ENCODE measurements at regions not wholly inside any gene's neighbourhood (a gene's known extent, or its start where the extent isn't known, plus 50 kb on each side); places are given as distances from the start of the nearest gene placed in this dataset.
"Not testable (repeated sequence)": the region's sequence is repeated elsewhere in the genome, so short reads cannot be mapped to it uniquely, and the experiment has no call there.

DNA sequence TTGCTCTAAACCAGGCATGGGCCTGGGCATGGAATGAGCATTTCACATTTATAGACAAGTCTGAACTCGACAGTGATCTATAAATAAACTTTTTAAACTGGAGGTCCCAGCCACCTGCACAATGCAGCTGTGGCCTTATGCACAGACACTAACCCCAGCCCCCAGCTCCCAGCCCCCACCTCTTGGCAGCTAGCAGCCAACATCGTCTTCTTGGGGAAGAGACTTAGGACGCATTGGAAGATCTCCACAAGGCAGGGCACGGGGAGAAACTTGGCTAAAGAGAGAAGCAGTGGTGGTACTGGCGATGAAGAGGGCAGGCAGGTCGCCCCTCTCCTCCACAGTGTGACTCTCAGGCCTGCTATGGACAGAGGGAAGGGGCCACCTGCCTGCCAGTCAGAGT is 213.2 kb downstream of the ANAPC1 start:
- Mint-ChIP-seq H3K4me3 (no peak overlapping the region), H3K27me3 (peaks cover 0 to 13% (median 3%) of the 10 kb centered on the region in 5 donors), H3K4me1 (peaks cover 0 to 7% (median 0%) of the 10 kb centered on the region in 7 donors), H3K36me3 (peaks cover 0 to 4% (median 0%) of the 10 kb centered on the region in 5 donors), H3K27ac (no peak overlapping the region), H3K9me3 (peaks cover 0 to 2% (median 0%) of the 10 kb centered on the region in 11 donors)
- Histone ChIP-seq H3K4me1 (ENCODE audit: control insufficient read depth in 2 of 2, insufficient read depth in 2 of 2, low read length in 2 of 2) (no peaks in the 10 kb centered on the region), H3K4me3 (ENCODE audit: low read length) (no peak overlapping the region), H3K27me3 (ENCODE audit: control insufficient read depth in 2 of 2, insufficient read depth in 2 of 2, low read length in 2 of 2) (no peaks in the 10 kb centered on the region), H3K27ac (ENCODE audit: low read depth, low read length) (no peak overlapping the region), H3K9me3 (ENCODE audit: control insufficient read depth in 2 of 3, low read length in 3 of 3) (no peaks in the 10 kb centered on the region), H3K36me3 (ENCODE audit: control insufficient read depth in 2 of 3, insufficient read depth in 3 of 3, low read length in 3 of 3) (no peaks in the 10 kb centered on the region)
- ATAC-seq, result no peak
- POLR2A ChIA-PET, result no interaction called here
- CTCF ChIA-PET, result no interaction called here
- DNase-seq, result no peak
- intact Hi-C loops (cut with micrococcal nuclease), result loop anchor here in 1 of 2 donors (1.0 kb wide), 1 partner anchor 9 kb away; no protein-coding TSS in a partner anchor

DNA sequence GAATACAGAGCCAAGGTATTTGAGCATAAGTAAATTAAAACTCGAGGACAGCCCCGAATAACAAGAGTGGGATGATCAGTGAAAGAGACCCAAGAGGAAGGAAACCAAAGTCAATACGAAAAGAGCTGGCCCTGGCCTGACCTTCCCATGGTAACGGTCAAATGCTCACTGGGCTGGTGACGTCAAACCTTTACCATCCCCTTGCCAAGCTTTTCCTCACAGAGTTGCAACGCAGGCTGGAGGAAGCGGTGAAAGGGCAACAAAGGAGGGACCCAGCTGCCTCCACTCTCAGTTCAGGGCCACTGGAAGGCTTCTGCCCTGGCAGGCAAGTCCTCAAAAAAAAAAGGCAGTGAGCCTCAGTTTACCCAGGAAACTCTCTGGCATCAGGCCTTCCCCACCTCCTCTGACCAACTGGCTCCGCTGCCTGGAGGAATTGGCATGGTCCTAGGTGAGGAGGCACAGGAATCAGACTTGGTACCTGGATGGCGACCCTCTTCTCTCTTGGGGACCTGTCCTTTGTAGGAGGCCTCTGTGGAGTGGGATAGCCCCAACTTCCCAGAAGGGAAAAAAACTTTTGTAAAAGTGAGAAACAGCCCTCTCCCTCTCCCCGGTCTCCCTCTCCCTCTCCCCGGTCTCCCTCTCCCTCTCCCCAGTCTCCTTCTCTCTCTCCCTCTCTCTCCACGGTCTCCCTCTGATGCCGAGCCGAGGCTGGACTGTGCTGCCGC is 212.4 kb downstream of the ANAPC1 start:
- H3K4me3 ChIP-seq (ENCODE audit: low read length), result no peak overlapping the region
- H3K4me3 Mint-ChIP-seq, result no peak overlapping the region
- peak; percentile 84 for ATAC-seq

DNA sequence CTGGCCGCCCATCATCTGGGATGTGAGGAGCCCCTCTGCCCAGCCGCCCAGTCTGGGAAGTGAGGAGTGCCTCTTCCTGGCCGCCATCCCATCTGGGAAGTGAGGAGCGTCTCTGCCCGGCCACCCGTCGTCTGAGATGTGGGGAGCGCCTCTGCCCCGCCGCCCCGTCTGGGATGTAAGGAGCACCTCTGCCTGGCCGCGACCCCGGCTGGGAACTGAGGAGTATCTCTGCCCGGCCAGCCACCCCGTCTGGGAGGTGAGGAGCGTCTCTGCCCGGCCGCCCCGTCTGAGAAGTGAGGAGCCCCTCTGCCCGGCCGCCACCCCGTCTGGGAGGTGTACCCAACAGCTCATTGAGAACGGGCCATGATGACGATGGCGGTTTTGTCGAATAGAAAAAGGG is 211.4 kb downstream of the ANAPC1 start:
- POLR2A ChIA-PET; H3K36me3 ChIP-seq (ENCODE audit: control insufficient read depth in 2 of 3, insufficient read depth in 3 of 3, low read length in 3 of 3); ATAC-seq; H3K4me3 Mint-ChIP-seq; CTCF ChIA-PET; H3K4me1 ChIP-seq (ENCODE audit: control insufficient read depth in 2 of 2, insufficient read depth in 2 of 2, low read length in 2 of 2); H3K9me3 Mint-ChIP-seq; H3K9me3 ChIP-seq (ENCODE audit: control insufficient read depth in 2 of 3, low read length in 3 of 3); H3K4me1 Mint-ChIP-seq; H3K4me3 ChIP-seq (ENCODE audit: low read length); intact Hi-C loops (cut with micrococcal nuclease); H3K27ac ChIP-seq (ENCODE audit: low read depth, low read length); H3K27ac Mint-ChIP-seq; H3K36me3 Mint-ChIP-seq; H3K27me3 ChIP-seq (ENCODE audit: control insufficient read depth in 2 of 2, insufficient read depth in 2 of 2, low read length in 2 of 2): not testable (repeated sequence)
- peak in 1 of 9 donors; percentile 4 for DNase-seq
- peaks cover 0 to 23% (median under 1%) of the 10 kb centered on the region in 5 donors for H3K27me3 Mint-ChIP-seq

More for the DNA sequence above, 212.4 kb downstream of the ANAPC1 start:
- POLR2A ChIA-PET, result no interaction called here
- Mint-ChIP-seq H3K9me3 (peaks cover 0 to 2% (median 0%) of the 10 kb centered on the region in 11 donors), H3K36me3 (peaks cover 0 to 4% (median 0%) of the 10 kb centered on the region in 5 donors), H3K27me3 (peaks cover 0 to 16% (median 3%) of the 10 kb centered on the region in 5 donors), H3K27ac (no peak overlapping the region), H3K4me1 (peaks cover 0 to 7% (median 0%) of the 10 kb centered on the region in 7 donors)
- Histone ChIP-seq H3K9me3 (ENCODE audit: control insufficient read depth in 2 of 3, low read length in 3 of 3) (no peaks in the 10 kb centered on the region), H3K27ac (ENCODE audit: low read depth, low read length) (no peak overlapping the region), H3K36me3 (ENCODE audit: control insufficient read depth in 2 of 3, insufficient read depth in 3 of 3, low read length in 3 of 3) (no peaks in the 10 kb centered on the region), H3K27me3 (ENCODE audit: control insufficient read depth in 2 of 2, insufficient read depth in 2 of 2, low read length in 2 of 2) (no peaks in the 10 kb centered on the region), H3K4me1 (ENCODE audit: control insufficient read depth in 2 of 2, insufficient read depth in 2 of 2, low read length in 2 of 2) (no peaks in the 10 kb centered on the region)
- CTCF ChIA-PET, result no interaction called here
- intact Hi-C loops (cut with micrococcal nuclease), result loop anchor here in 1 of 2 donors (1.0 kb wide), 1 partner anchor 8 kb away; no protein-coding TSS in a partner anchor
- DNase-seq, result peak in 1 of 9 donors; percentile 14

DNA sequence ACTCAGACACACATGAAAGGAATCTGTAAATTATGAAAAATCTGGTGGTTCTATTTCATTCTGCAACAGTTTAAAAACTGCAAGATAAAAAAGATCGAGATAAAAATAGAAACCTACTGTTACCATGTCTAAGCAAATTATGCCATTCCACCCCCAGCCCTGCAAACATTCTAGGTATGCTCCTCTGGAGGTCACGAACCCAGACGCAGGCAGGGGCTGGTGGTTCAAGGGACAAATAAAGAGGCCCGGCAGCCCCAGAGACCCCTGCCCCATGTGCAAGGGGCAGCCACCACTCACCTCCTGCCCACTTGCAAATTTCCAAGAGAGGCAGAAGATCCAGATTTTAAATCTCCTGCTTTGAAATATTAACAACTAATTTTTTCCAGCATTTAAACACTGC is 210.5 kb downstream of the ANAPC1 start:
- no peaks in the 10 kb centered on the region for H3K4me1 ChIP-seq (ENCODE audit: control insufficient read depth in 2 of 2, insufficient read depth in 2 of 2, low read length in 2 of 2)
- no peak overlapping the region for H3K27ac Mint-ChIP-seq
- ATAC-seq, result no peak

DNA sequence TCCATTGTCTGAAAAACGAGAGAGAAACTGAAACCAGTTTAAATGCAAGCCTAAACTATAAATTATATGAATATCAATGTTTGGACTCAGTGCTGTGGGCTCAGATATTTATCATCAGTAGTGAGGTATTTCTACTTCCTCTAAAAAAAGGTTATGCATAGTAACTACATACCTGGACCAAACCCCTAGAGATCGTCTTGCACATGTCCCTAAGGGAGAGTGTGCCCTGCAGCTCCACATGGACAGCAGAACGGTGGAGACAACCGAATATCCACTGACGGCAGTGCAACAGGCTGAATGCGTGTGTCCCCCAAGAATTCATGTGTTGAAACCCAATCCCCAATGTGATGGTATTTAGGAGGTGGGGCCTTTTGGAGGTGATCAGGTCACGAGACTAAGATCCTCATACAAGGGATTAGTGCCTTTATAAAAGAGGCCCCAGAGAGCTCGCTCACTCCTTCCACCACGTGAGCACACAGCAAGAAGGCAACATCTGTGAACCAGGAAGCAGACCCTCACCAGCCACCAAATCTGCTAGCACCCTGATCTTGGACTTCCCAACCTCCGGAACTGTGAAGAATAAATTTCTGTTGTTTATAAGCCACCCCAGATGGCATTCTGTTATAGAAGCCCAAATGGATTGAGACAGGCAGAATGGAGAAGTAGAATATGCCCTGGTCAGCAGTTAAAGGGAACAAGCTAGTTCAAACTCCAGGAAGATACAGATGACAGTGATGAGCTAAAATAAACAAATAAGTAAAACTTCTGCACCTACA is 208.4 kb downstream of the ANAPC1 start:
- H3K27ac Mint-ChIP-seq, result no peak overlapping the region
- DNase-seq (no peak), ATAC-seq (peak; percentile 47)
- peaks cover 0 to 13% (median 0%) of the 10 kb centered on the region in 7 donors for H3K4me1 Mint-ChIP-seq
- peaks cover 0 to 4% (median 0%) of the 10 kb centered on the region in 5 donors for H3K36me3 Mint-ChIP-seq
- peaks cover 0 to 2% (median 0%) of the 10 kb centered on the region in 11 donors for H3K9me3 Mint-ChIP-seq
- Histone ChIP-seq H3K4me3 (ENCODE audit: low read length) (no peak overlapping the region), H3K4me1 (ENCODE audit: control insufficient read depth in 2 of 2, insufficient read depth in 2 of 2, low read length in 2 of 2) (no peaks in the 10 kb centered on the region), H3K36me3 (ENCODE audit: control insufficient read depth in 2 of 3, insufficient read depth in 3 of 3, low read length in 3 of 3) (no peaks in the 10 kb centered on the region), H3K9me3 (ENCODE audit: control insufficient read depth in 2 of 3, low read length in 3 of 3) (no peaks in the 10 kb centered on the region), H3K27ac (ENCODE audit: low read depth, low read length) (no peak overlapping the region), H3K27me3 (ENCODE audit: control insufficient read depth in 2 of 2, insufficient read depth in 2 of 2, low read length in 2 of 2) (no peaks in the 10 kb centered on the region)
- POLR2A ChIA-PET, result no interaction called here
- H3K27me3 Mint-ChIP-seq, result peaks cover 0 to 25% (median 0%) of the 10 kb centered on the region in 5 donors
- CTCF ChIA-PET, result no interaction called here
- intact Hi-C loops (cut with micrococcal nuclease), result no loop called here
- no peak overlapping the region for H3K4me3 Mint-ChIP-seq

More for the DNA sequence above, 210.5 kb downstream of the ANAPC1 start:
- Mint-ChIP-seq H3K9me3 (peaks cover 0 to 2% (median 0%) of the 10 kb centered on the region in 11 donors), H3K4me3 (no peak overlapping the region), H3K27me3 (peaks cover 0 to 21% (median 0%) of the 10 kb centered on the region in 5 donors), H3K36me3 (peaks cover 0 to 4% (median 0%) of the 10 kb centered on the region in 5 donors), H3K4me1 (peaks cover 0 to 3% (median 0%) of the 10 kb centered on the region in 7 donors)
- intact Hi-C loops (cut with micrococcal nuclease), result no loop called here
- H3K36me3 ChIP-seq (ENCODE audit: control insufficient read depth in 2 of 3, insufficient read depth in 3 of 3, low read length in 3 of 3), result no peaks in the 10 kb centered on the region
- no peak overlapping the region for H3K4me3 ChIP-seq (ENCODE audit: low read length)
- H3K27ac ChIP-seq (ENCODE audit: low read depth, low read length), result no peak overlapping the region
- H3K27me3 ChIP-seq (ENCODE audit: control insufficient read depth in 2 of 2, insufficient read depth in 2 of 2, low read length in 2 of 2), result no peaks in the 10 kb centered on the region
- DNase-seq, result no peak
- POLR2A ChIA-PET, result no interaction called here
- no peaks in the 10 kb centered on the region for H3K9me3 ChIP-seq (ENCODE audit: control insufficient read depth in 2 of 3, low read length in 3 of 3)
- CTCF ChIA-PET, result no interaction called here

DNA sequence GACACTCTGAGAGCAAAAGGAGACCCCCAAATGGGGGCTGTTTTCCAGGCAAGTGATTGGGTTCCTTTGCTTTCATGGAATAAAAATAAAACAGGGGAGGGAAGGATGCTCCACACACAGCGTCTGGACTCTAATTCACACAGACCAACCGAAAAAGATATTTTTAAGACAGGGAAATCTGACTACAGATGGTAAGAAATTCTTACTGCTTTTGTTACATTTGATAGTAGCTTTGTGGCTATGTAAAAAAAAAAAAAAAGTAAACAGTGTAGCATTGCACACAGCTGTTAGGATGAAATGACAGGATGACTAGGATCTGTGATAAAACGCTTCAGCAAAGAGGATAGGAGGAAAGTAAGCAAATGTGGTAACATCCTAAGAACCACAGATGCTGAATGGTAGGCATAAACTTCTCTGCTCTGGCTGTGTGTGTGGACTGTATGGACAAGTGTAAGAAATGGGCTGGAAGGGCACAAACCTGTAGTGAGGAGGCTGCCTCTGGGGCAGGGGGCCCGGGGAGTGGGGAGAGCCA is 207.6 kb downstream of the ANAPC1 start:
- intact Hi-C loops (cut with micrococcal nuclease), result no loop called here
- CTCF ChIA-PET, result no interaction called here

More for the DNA sequence above, 207.6 kb downstream of the ANAPC1 start:
- Mint-ChIP-seq H3K27ac (peak overlapping the region in 1 of 9 donors; percentile 53), H3K36me3 (peaks cover 0 to 4% (median 0%) of the 10 kb centered on the region in 5 donors), H3K9me3 (no peaks in the 10 kb centered on the region), H3K27me3 (peaks cover 0 to 28% (median 0%) of the 10 kb centered on the region in 5 donors), H3K4me3 (no peak overlapping the region), H3K4me1 (peaks cover 0 to 13% (median 0%) of the 10 kb centered on the region in 7 donors)
- Histone ChIP-seq H3K4me1 (ENCODE audit: control insufficient read depth in 2 of 2, insufficient read depth in 2 of 2, low read length in 2 of 2) (no peaks in the 10 kb centered on the region), H3K9me3 (ENCODE audit: control insufficient read depth in 2 of 3, low read length in 3 of 3) (no peaks in the 10 kb centered on the region), H3K27me3 (ENCODE audit: control insufficient read depth in 2 of 2, insufficient read depth in 2 of 2, low read length in 2 of 2) (no peaks in the 10 kb centered on the region), H3K36me3 (ENCODE audit: control insufficient read depth in 2 of 3, insufficient read depth in 3 of 3, low read length in 3 of 3) (no peaks in the 10 kb centered on the region), H3K27ac (ENCODE audit: low read depth, low read length) (no peak overlapping the region), H3K4me3 (ENCODE audit: low read length) (no peak overlapping the region)
- ATAC-seq (no peak), DNase-seq (no peak)
- POLR2A ChIA-PET, result no interaction called here
